NCI-H82 (cell line): ENCODE measurements at regions not wholly inside any gene's neighbourhood (a gene's known extent, or its start where the extent isn't known, plus 50 kb on each side); places are given as distances from the start of the nearest gene placed in this dataset.

Experiments used
- DNase-seq: peaks from one replicate; lab custom pipeline; 2025; lab: John Stamatoyannopoulos, UW

GRCh38 chr6:47117314-47117713 is 75.2 kb upstream of the ADGRF1 start:
- DNase-seq: no peak

DNA sequence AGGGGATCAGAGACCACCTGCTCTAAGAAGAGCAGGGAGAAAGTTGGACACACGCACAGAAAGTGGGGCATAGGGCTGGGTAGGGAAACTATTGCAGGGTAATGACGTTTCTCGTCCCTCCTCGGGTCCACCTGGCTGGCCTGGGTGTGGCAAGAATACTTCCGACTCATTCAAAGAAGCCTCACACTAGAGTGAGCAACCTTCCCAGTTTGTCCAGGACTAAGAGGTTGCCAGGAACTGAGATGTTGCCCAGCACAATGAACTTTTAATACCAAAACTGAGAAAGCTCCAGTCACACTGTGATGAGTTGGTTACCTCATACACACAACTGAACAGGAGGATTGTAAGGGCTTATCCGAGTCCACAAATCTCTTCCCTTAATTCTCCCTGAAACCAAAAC is 74.5 kb upstream of the ADGRF1 start:
- peak; percentile 26 for DNase-seq

DNA sequence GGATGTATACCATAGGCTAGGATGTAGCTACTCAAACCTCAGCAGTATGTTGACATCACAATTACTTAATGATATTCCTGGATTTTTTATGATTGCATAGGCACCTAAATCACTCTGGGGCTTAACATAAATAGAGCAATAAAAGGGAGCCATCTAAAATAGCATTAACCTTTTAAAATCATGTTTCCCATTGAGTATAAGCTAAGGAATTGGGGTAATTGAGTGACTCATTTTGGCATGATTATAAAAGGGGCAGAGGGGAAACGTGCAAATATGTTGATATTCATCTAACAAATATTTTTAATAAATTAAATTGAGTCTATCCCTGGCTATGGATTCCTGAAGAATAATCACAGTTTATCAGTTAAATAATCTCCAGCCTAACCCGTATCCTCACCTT is 74.0 kb upstream of the ADGRF1 start:
- DNase-seq: no peak

DNA sequence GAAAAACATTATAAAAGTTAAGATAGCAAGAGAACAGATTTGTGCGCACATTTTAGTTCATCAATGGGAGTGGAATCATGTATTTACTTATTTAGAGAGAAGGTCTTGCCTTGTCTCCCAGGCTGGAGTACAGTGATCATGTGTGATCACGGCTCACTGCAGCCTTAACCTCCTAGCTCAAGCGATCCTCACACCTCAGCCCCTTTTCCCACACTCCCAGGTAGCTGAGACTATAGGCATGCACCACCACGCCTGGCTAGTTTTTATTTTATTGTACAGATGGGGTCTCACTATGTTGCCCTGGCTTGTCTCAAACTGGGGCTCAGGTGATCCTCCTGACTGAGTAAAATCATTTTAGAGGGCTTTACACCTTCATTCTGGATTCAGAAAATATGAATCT is 72.3 kb upstream of the ADGRF1 start:
- DNase-seq: no peak

- DNase-seq: no peak
Measured at GRCh38 chr6:47112317-47112716, 70.2 kb upstream of the ADGRF1 start.

DNA sequence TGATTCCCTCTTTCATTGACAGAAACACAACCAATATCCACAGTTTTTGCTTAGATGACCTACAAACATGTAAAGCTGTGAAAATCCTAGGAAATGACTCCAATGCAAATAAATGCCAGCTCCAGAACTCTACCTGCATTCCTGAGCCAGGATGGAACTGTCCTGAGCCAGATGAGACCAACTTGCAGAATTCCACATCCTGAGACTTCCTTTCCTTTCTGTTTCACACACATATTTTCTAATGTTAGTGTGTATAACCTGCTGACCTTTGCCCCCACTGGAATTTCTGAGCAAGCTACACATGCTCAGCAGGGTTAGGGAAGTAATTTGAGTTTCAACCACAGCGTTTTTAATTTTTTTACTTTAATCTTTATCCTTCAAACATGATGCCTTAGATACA is 69.6 kb upstream of the ADGRF1 start:
- DNase-seq: no peak

DNA sequence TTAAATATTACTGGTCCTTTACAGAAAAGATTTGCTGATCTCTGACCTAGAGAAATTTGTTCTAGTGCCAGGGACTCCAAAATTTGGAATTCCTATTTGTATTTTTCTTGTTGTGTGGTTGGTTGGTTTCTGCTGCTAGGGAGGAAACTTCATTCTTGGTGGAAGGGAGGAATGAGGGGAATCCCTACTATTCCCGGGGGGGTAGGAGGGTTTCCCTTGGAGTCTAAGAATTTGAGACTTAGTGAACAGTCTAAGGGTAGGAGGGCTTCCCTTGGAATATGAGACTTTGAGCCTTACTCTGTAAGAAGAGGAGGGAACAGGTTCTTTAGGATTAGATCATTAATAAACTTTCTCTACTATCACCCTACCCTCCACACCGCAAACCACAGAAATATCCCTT is 67.1 kb upstream of the ADGRF1 start:
- no peak for DNase-seq

- no peak for DNase-seq
Measured at GRCh38 chr6:47106721-47107197, 64.6 kb upstream of the ADGRF1 start.

GRCh38 chr6:47106216-47106615 is 64.1 kb upstream of the ADGRF1 start:
- peak; percentile 31 for DNase-seq

DNA sequence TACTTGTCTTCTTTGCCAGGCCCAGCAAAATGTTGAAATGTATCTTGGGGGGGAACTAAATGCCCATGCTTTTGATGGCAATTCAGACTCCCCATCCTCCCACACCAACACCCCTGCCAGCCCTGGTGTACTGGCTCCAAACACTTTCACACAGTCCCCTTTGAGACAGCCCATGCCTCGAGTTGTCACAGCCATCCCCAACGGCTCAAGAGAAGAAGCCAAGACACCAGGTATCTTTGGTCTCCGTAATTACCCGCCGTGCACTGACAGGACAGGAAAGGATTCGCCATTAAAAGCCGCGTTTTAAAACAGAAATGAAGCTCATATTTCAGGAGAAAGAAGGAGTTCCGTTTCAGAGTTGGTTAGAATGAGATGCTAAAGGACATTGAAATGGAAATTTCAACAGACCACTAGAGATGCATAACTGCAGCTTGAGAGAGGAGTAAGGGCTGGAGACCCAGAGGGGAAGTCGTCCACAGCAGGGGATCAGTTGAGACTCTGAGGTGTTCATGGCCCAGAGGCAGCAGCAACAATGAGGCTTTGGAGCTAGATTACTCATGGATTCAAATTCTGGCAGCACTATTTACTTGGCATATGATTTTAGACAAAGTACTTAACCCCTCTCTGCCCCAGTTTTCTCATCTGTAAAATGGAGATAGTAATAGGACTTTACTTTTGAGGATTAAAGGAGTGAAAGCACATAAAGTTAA is 63.5 kb upstream of the ADGRF1 start:
- DNase-seq: no peak

- DNase-seq: no peak
Measured at GRCh38 chr6:47103931-47104330, 61.8 kb upstream of the ADGRF1 start.

DNA sequence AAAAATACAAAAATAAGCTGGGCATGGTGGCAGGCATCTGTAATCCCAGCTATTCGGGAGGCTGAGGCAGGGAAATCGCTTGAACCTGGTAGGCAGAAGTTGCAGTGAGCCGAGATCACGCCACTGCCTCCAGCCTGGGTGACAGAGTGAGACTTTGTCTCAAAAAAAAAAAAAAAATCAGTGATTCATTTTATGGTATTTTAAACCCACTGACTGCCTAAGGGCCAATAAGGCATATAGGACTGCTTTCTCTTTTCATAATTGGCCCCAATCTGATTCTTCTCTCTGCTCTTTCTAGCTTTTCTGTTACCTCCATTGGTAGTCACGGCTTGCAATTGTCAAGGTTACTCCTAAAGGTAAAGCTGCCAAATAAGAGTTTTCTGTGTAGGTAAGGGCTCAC is 60.2 kb upstream of the ADGRF1 start:
- DNase-seq: no peak

DNA sequence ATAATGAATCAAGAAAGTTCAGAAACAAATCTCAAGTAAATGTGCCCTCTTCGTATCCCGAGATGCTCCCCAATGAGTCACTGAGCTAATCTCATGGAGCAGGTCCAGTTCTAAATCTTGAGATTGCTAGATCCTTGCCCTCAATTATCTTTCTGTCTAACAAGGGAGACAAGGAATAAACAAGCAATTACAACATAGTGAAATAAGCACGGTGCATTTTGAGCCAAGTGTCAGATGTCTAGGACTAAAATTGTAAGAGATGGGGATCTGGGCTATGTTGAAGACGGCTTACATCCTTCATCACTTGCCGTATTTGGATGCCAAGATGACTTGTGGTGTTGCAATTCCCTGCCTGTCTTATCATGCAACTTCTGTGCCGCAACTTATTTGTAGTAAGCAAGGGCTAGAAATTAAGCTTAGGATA is 56.5 kb upstream of the ADGRF1 start:
- no peak for DNase-seq

DNA sequence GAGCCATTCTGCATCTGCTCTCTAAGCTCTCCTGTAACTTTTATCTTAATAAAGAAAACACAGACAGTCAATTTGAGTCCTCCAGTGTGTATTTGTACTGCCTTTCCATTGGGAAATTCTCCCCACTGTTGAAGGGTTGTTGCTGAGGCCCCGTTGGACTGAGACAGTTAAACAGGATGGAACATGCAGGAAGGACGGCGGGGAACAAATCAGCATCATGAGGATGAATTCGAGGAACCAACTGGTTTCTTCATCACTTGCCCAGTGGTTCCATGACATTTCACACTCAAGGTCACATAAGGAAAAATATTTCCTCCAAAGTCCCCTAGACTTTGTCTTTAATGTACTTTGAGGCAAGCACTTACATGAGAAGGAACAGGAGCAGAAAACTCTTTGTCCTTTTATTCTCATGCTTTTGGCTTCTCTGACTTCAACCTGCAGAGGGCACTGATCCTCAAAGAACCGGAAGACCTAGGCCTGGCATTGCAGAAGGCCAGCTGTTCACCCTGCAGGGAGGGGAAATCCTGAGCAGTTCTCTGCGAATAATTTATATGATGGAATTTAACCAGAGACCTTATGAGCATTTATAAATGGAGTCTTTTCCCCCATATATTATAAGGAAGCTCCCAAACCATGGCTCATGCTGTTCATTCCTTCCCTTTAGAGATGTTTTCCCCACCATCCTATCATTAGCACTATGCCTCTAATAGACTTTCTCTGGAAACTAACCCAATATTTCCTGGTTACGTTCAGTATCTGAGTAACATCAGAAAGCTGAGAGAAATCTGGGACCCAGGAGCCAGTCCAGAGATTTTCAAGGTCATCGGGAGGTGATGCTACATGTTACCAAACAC is 55.2 kb upstream of the ADGRF1 start:
- DNase-seq: peak; percentile 89

- no peak for DNase-seq
Measured at GRCh38 chr6:47096211-47096895, 54.2 kb upstream of the ADGRF1 start.

DNA sequence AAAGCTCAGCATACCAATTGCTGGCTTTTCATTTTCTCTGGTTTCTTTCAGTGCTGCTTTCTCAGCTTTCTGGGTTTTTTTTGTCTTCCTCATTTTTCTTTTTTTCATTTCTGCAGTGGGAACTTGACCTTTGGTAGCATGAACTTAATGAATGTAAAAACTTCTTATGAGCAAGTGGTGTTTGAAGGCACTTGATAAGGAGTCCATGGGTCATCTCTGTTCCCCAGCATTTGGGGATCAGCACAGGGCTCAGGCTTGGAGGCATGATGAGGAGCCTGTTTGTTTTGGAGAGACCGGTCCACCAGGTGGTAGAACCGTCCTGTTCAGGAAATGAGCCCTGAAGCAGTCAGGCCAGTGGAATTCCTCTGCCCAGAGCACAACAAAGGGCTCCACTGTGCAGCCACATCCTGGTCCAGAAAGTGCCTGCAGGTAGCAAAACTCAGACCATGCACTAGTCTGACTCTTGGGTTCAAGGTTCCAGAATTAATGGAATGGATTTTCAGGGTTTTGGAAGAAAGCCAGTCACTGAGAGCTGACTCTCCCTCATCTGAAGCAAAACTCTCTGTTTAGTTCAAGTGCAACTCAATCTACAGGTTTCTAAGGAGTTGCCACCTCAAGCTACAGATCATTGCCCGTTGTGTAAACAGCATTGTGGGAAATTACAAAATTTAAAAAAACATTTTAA is 52.3 kb upstream of the ADGRF1 start:
- no peak for DNase-seq

- DNase-seq: no peak
Measured at GRCh38 chr6:47093169-47093568, 51.0 kb upstream of the ADGRF1 start.

DNA sequence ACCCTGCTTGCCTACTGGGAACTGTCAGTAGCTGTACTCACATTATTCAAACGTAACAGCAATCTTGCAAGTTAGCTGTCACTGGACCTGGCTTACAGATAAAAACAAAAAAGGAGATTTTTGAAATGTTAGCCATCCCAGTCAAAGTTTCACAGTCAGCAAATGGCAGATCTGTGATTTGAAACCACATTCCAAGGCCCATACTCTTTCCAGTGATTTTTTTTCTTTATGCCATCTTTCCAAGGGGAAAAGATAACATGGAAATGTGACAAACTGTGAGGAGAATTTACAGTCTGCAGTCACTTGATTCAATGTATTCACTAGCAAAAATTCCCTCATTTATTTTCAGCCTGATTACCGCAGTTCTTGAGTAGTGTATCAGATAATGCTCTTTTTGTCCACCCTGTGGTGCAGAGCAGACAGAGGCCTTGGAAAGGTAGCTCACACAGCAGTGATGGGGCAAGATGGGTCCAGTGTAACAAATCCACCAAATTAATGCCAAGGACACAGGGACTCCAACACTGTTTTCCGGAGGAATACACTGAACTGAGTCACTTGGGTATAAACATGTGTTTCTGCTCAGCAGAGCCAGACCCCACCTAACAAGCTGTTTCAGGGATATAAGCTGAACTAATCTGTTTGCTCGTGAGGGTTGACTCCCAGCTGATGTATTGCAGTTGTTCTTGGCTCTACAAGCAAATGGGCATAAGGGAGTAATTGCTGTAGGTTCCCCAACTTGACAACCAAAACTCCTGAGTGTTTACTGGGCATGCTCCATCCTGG is 49.9 kb upstream of the ADGRF1 start:
- DNase-seq: peak; percentile 80
